Mammary epithelial cell (primary cell): ENCODE measurements at regions not wholly inside any gene's neighbourhood (a gene's known extent, or its start where the extent isn't known, plus 50 kb on each side); places are given as distances from the start of the nearest gene placed in this dataset.

ENCODE experiments used
- EZH2 ChIP-seq: IDR thresholded peaks from 2 replicates; pipeline ENCODE4 v1.6.1; 2012; ENCODE audit warnings: low read length, inconsistent platforms, borderline replicate concordance
- TF ChIP-seq, protein P1 (sequence below), 2 donors: IDR thresholded peaks in 1 of 2; conservative IDR thresholded peaks in 1 of 2; 2 replicates each; pipeline ENCODE4 v1.5.1; 2011 to 2012; ENCODE audit warnings: inconsistent platforms in 2 of 2, low read length in 2 of 2, mild to moderate bottlenecking in 2 of 2, control low read depth in 1 of 2, low read depth in 1 of 2; ENCODE audit not compliant: insufficient read depth in 1 of 2; ENCODE audit errors: extremely low read depth in 1 of 2

DNA sequence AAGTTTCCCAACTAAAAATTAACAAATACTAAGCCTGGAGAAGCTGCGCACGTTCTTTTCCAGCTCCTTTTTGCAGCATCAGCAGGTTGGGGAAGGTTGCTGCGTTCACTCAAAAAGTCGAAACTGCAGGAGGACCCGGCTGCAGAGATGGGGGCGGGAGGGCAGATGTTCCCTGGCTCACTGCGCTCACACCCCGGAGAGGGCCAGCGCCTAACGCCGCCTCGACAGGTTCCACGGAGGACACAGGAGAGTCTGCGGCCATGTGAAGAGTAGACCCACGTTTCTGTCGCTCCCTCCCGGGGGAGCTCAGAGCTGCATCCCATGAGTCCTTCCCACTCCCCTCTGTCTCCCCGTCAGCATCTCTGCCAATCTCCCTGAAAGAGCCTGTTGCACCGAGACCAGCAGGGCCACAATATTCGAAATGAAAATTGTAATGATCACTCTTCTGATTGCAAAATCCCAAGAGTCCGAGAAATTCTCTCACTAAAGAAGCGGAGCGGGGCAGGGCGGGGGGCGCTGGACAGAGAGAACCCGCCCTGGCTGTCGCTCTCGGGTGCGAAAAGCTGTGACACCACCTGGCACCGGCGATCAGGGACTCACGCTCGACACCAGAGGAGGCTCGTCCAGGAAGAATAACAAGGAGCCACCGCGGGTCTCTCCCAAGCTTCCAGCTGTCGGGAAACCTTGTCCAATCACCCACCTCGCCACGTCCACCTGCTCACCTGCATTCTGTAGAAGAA lies 131.5 kb upstream of the PFKP start:
- TF ChIP-seq, protein P1, sequence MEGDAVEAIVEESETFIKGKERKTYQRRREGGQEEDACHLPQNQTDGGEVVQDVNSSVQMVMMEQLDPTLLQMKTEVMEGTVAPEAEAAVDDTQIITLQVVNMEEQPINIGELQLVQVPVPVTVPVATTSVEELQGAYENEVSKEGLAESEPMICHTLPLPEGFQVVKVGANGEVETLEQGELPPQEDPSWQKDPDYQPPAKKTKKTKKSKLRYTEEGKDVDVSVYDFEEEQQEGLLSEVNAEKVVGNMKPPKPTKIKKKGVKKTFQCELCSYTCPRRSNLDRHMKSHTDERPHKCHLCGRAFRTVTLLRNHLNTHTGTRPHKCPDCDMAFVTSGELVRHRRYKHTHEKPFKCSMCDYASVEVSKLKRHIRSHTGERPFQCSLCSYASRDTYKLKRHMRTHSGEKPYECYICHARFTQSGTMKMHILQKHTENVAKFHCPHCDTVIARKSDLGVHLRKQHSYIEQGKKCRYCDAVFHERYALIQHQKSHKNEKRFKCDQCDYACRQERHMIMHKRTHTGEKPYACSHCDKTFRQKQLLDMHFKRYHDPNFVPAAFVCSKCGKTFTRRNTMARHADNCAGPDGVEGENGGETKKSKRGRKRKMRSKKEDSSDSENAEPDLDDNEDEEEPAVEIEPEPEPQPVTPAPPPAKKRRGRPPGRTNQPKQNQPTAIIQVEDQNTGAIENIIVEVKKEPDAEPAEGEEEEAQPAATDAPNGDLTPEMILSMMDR (conservative IDR thresholded peaks at IDR 0.05 in 1 of 2, IDR thresholded peaks at IDR 0.05 in 1 of 2; ENCODE audit: extremely low read depth in 1 of 2, insufficient read depth in 1 of 2, low read depth in 1 of 2, low read length in 2 of 2) = no peak
- TF ChIP-seq EZH2 = no peak
